ENCODE measurements at regions not wholly inside any gene's neighbourhood (a gene's known extent, or its start where the extent isn't known, plus 50 kb on each side); places are given as distances from the start of the nearest gene placed in this dataset.

DNA sequence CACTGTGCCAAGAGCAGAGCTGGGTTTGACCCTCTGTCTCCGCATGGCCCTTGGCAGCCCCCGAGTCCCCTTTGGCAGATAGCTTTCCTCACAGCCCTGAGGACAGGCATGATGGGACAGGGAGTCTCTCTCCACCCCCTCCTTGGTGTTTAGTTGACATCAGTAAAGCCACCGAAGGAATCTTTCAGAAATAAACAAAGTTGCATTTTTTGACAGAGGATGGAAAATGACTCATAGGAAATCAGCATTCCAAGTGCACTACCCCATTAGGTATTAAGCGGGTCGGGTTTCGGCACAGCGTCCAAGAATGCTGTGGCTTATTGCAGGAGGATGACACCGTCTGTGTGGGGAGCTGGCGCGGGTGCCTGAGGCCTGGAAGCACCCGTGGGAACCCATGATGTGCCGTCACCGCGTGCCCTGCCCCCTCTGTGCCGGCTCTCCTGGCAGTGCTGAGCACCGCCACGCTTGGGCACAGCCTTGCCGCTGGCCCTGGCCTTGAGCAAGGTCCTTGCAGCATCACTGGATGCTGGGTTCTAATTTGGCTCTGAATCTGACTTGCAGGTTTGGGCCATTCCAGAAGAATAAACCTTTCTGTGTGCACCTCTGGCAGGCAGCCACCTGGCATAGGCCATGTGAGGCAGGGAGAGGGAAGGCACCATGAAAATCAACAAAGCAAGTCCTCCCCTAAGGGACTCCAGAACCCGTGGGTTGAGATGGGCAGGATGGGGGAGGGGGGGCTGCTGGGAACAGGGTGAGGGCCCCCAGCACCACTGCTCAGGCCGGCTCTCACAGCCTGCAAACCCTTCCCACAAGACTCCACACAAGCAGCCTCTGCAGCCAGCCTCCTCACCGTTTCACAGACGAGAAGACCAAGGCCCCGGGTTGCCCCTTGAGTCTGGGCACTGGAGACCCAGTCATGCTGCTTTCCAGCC, 50.5 kb upstream of the ZNF469 start:
- DNase-seq (ENCODE audit: low spot score): peak; percentile 100

- peak; percentile 73 for DNase-seq (ENCODE audit: low spot score)
Observed at GRCh38 chr16:88332921-88333825, 49.6 kb upstream of the ZNF469 start.
